ENCODE measurements at regions not wholly inside any gene's neighbourhood (a gene's known extent, or its start where the extent isn't known, plus 50 kb on each side); places are given as distances from the start of the nearest gene placed in this dataset.
A peak's percentile ranks its signal among the peaks of the same experiment; 100 is the strongest.
"Not testable (repeated sequence)": the region's sequence is repeated elsewhere in the genome, so short reads cannot be mapped to it uniquely, and the experiment has no call there.

DNA sequence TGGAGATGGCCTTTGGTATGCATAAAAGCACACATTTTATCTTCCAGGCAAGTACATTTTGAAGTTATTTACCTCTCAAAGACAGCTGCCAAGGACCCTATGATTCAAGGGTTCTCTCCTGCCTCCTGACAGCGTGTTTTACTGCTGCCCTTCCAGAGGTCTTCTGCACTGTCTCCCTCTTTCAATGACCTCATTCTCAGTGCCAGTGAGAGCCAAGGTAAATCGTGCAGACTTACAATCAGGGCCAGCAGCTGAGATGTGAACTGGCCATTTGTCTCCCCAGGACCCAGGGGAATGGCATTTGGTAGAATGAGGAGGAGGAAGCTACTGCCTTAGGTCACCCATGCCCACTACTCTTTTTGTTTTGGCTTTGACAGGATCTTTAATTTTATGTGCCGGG, 84.2 kb upstream of the FGGY start:
- DNase-seq (ENCODE audit: low read depth), result no peak

DNA sequence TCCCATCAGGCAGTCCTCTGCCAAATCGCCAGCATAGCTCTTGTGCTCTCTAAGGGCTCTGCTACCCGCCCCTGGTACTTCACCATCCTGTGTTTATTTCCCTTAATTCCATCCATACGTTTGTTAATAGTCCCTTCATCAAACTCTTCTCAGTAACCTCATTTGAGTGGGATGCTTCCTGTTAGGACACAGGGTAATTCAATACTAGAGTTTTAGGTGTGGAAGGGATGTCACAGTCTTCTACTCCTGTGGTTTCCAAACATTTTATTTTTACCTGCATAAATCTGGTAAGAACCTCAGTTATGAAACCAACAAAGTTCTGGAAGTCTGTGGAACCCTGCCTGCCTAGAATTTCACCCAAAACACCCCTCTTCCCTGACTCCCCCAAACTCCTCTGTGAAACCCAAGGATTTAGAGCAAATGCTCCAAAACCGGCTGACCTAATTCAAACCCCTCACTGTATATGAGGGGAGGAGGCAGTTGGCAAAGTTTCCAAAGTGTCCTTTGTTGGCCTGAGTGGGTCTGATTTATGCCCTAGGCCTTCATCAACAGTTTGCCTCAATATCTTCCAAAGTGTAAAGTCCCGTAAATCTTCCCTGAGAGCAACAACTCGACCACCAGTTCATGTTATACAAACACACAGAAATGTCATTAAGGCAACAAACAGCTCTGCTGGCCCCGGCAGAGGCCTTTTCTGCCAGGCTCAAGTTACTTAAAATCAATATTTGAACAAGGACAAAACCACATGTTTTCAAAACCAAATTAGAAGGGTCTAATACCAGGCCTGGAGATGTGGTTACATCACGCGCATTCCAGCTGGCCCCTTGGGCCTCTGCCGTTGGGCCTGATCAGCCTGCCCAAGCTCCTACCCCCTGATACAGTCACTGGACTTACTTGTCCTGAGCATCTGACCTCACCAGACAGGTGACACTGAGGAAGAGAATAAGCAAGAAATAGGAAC, 82.4 kb upstream of the FGGY start:
- no peak for DNase-seq (ENCODE audit: low read depth)

- no peak for DNase-seq (ENCODE audit: low read depth)
Measured at GRCh38 chr1:59215766-59216291, 81.1 kb upstream of the FGGY start.

- not testable (repeated sequence) for DNase-seq (ENCODE audit: low read depth)
Measured at GRCh38 chr1:59217439-59217838, 79.5 kb upstream of the FGGY start.

- DNase-seq (ENCODE audit: low read depth), result no peak
Measured at GRCh38 chr1:59218521-59219236, 78.2 kb upstream of the FGGY start.

DNA sequence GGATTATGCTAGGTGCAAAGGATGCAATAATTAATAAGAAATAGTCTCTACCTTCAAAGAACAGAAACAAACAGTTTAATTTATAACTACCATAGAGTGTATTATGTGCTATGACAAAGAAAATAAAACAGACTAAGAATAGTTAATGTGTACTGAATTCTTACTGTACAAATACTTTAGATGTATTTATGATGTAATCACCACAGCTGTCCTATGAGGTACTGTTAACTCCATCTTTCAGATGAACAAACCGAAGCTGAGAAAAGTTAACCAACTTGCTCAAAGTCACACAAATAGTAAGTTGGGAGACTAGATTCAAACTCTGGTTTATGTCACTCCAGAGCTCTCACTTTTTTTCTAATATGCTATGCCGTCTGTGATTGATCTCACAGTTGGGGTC, 77.0 kb upstream of the FGGY start:
- DNase-seq (ENCODE audit: low read depth), result no peak

DNA sequence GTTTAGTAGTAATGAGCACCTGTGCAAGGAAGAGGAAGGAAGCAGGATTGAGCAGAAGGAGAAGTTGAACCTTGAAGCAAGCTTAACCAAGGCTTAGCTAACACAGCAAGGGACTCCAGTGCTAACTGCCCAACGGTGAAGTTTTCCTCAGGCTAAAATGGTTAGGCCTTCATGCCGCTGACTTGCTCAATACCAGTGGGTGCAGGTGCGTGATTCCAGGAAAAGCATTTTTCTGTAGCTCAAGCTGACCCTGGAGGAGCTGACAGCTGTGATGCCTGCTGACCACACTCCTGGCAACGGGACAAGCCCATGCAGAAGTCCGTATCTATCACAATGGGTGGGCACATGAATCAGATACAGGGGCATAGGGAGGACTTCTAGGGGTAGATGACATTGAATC, 76.5 kb upstream of the FGGY start:
- DNase-seq (ENCODE audit: low read depth), result no peak

DNA sequence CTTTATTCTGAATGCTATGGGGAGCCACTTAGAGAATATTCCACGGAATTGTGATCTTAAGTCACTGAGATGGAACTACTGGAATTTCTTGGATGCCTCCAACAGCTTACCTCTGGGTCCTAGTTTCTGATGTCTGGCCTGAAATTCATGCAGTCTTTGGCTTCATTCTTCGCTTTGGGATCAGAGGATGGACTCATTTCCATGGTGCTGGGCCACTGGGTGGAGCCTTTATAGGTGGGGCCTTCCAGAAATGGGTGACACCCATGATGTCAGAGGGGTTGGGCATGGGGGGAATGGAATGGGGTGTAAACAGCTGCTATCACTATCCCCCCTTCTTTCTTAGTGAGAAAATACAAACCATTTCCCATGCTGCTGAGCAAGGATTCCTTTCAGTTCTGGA, 73.7 kb upstream of the FGGY start:
- no peak for DNase-seq (ENCODE audit: low read depth)

- DNase-seq (ENCODE audit: low read depth), result no peak
Measured at GRCh38 chr1:59223989-59224634, 72.8 kb upstream of the FGGY start.

GRCh38 chr1:59225594-59226316, 71.1 kb upstream of the FGGY start:
- DNase-seq (ENCODE audit: low read depth), result no peak

GRCh38 chr1:59229138-59229537, 67.8 kb upstream of the FGGY start:
- DNase-seq (ENCODE audit: low read depth), result peak; percentile 10

DNA sequence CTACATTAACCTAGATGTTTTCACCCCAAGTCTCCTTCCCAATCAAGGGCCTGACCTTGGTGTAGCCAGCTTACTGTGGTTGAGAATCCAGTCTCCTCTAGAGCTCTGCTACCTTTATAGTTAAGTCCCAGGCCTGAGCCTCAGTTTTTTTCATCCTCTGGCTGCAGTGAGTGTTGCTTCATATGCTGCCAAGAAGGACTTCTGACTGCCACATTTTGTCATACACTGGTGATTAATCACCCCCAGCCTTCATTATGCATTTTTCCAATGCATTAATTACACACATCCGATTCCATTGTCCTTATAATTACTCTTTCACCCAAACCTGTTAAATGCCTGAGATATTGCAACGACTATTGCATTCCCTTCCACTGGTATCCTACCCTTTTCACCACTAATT, 66.3 kb upstream of the FGGY start:
- peak; percentile 9 for DNase-seq (ENCODE audit: low read depth)

GRCh38 chr1:59232216-59232615, 64.7 kb upstream of the FGGY start:
- DNase-seq (ENCODE audit: low read depth), result no peak

DNA sequence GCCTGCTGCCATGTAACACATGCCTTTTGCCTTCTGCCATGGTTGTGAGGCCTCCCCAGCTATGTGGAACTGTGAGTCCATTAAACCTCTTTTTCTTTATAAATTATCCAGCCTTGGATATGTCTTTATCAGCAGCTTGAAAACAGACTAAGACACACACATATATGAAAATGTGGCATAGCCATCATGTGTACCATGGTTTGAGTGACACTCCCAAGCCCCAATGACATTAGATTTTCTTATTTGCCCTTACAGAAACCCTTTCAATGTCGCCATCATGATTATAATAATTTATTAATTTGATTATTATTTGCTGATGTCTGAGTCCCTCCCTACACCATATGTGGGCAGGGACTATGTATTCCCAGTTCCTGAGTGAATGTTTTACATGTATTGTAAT, 63.5 kb upstream of the FGGY start:
- DNase-seq (ENCODE audit: low read depth), result no peak

DNA sequence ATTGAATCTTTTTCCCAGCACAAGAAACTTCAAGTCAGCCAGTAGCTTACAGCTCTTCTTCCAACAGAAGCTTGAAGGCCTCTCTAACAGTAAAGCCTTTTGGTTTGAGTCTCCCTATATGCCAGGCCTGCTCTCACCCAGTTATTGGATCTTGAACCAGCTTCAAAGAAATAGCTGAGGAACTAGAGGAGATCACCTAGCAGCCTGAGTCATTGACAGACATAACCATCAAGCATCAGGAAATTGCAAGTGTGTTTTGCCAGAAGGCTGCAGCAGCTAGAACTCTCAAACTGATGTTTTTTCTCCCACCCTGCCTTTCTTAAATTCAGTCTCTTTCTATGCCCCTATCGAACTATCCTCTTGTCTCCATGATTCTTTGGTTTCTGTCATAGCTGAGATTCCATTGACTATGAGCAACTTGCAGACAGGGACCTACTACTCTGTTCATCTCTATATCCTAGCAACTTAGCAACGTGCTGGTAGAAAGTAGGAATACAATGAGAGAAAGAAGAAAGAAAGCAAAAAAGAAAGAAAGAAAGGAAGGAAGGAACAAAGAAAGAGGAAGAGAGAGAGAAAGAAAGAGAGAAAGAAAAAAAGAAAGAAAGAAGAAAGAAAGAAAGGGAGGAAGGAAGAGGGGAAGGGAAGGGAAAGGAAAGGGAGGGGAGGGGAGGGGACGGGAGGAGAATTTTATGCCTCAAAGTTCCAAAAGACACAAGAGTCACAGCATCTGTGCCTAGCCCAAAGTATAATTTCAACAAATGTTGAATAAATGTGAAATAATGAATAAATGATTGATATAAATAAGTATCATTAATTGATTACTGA, 60.0 kb upstream of the FGGY start:
- no peak for DNase-seq (ENCODE audit: low read depth)

DNA sequence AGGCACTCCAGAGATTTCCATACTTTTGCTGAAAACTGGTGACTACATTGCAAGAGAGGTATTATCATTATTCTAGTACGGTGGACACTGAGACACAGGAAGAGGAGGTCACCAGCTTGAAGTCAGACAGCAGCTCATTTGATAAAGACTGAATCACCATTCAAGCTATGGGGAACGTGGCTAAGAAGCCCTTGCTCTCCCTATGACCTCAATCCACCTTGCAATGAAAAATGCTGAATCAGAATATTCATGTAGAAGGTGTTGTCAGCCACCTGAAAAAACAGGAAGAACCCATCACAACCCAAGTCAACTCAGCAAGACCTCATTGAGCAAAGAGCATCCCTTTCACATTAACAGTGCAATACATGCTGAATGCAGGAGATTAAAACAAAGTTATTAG, 59.0 kb upstream of the FGGY start:
- no peak for DNase-seq (ENCODE audit: low read depth)

DNA sequence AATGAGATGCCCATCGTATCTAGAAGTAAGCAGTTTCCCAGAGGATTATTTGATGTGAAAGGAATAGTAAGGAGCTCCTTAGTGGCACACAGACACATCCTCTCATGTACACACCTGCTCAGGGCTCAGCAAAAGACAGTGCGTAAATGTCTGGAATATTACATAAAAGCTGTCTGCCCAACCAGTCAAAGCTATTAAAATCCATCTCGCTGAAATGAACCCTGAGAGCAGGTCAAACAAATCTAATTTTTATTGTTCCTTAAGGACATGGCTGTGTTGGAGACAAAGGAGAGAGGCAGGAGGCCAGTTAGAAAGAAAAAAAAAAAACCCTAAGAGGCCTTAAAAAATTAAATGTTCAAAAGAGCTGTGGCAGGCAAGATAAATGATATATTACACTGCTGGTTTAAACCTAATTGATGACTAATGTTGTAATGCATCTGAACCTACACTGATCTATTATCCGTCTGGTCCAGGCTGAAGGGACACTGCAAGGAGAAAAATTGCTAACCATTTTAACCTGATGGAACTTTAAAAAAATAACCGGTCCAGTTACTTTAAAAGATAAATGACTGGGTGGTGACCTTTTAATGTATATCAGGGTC, 58.5 kb upstream of the FGGY start:
- no peak for DNase-seq (ENCODE audit: low read depth)

DNA sequence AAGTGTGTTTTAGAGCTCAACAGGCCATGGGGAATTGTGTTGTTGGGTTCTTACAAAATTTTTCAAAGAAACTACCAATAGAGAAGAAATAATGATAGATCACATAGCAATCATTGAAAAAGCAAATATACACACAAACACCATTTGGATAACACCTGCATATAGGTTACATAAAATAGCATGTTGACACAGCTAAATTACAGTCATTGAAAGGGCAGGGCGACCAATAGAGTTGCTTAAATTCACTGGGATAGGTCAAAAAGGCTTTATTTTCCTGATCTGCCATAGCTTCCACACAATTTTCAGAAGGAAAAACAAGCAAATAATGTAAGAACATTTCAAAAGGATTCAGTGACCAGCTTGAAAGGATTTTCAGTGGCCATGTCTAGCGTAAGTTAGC, 57.9 kb upstream of the FGGY start:
- no peak for DNase-seq (ENCODE audit: low read depth)

DNA sequence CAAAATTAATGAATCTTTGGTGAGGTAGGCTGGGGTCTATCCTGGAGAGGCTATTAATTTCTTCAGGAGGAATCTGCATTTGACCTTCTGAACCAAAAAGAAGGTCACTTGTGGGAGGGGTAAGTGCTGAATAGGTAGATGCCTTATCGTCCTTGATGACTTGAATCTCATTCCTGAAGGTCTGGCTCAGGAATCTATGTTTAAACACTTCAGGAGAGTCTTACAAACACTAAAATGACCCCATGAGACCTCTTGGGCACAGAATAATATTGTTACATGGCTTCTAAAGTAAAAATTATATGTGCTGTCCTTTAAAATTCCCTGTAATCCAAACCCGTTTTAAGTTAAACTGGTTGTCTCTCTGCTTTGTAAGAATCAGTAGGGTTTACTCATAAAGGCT, 55.0 kb upstream of the FGGY start:
- no peak for DNase-seq (ENCODE audit: low read depth)

DNA sequence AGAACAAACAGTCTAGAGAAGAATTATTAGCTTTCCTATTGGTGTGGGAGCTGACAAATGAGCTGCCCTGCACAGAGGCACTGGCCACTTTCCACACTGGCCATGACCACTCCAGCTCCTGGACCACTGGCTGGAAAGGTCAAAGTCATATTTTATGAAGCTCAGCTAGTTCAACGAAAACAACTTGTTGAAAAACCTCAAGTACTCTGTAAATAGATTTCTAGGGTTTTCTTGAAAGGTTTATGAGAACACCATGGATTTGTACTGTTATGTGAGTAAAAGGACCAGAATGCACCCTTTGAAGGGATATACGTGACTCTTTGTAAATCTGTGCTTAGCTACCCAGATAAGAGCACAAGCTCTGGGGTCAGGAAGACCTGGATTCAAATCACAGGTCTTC, 54.5 kb upstream of the FGGY start:
- no peak for DNase-seq (ENCODE audit: low read depth)

DNA sequence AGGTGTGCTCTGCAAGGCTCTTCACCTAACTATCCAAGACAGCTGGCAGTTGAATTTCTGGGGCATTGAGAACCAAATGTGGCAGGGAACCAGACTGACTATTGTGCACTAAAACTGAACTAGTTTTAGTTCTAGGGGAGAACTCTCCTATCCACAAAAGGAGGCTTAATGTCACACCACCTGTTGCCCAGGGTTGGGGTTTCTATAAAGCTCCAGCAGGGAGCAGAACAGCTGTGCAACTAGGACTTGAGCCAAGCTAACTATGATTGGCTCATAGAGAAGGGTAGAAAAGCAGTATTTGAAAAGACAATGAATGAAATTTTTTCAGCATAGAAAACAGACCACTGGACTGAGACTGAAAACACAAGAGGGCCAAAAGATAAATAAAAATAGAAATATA, 53.3 kb upstream of the FGGY start:
- DNase-seq (ENCODE audit: low read depth), result no peak
